SK-N-SH (cell line): ENCODE measurements at regions not wholly inside any gene's neighbourhood (a gene's known extent, or its start where the extent isn't known, plus 50 kb on each side); places are given as distances from the start of the nearest gene placed in this dataset.
A peak's percentile ranks its signal among the peaks of the same experiment; 100 is the strongest.

Experiments used
- CTCF ChIA-PET: fragments of 300-600, 350-600 bp; formaldehyde crosslinking; extraction: SDS; loops from one replicate; lab custom pipeline; 2021; lab: Yijun Ruan, JAX
- POLR2A ChIA-PET: fragments of 350-600 bp; sonication (Branson Sonifier 250); formaldehyde crosslinking; extraction: SDS; loops from one replicate; lab custom pipeline; 2020; ENCODE audit warnings: antibody characterized with exemption, inconsistent platforms; lab: Yijun Ruan, JAX
- DNase-seq: peaks from one replicate; pipeline ENCODE4 v3.0.0; 2012
- H2AFZ ChIP-seq: fragments of 200-600 bp; sonication (generic); 2 replicates; pipeline ENCODE4 v1.8.1; 2016; ENCODE audit warnings: antibody characterized with exemption, mild to moderate bottlenecking, low read depth
- H3F3A ChIP-seq: fragments of 200-600 bp; sonication (generic); replicated peaks from 2 replicates; pipeline ENCODE3; 2016; ENCODE audit warnings: antibody characterized with exemption, mild to moderate bottlenecking; ENCODE audit not compliant: insufficient read depth
- H3K27ac ChIP-seq, 2 experiments: fragments of 200-500 bp in 1 of 2; fragments of 200-600 bp in 1 of 2; sonication (Bioruptor generic) in 1 of 2; sonication (generic), shearing (Covaris generic) in 1 of 2; 2 replicates each; pipeline versions ENCODE4 v1.5.1 to v1.6.1; 2014 to 2016; ENCODE audit warnings: low read depth in 2 of 2, inconsistent platforms in 1 of 2, low read length in 1 of 2, mild to moderate bottlenecking in 1 of 2, mixed read lengths in 1 of 2
- H3K27me3 ChIP-seq: fragments of 200-600 bp; sonication (generic), shearing (Covaris generic); 2 replicates; pipeline ENCODE4 v1.6.1; 2016; ENCODE audit warnings: mixed run types; ENCODE audit not compliant: insufficient read depth
- H3K36me3 ChIP-seq, 2 experiments: fragments of 200-500 bp in 1 of 2; fragments of 200-600 bp in 1 of 2; sonication (Bioruptor generic) in 1 of 2; sonication (generic) in 1 of 2; replicated peaks in 1 of 2; 2 replicates each; pipeline versions ENCODE3 to v1.5.1; 2014 to 2016; ENCODE audit warnings: low read length in 1 of 2, mild to moderate bottlenecking in 1 of 2; ENCODE audit not compliant: insufficient read depth in 2 of 2, control insufficient read depth in 1 of 2
- H3K4me1 ChIP-seq, 2 experiments: fragments of 200-500 bp in 1 of 2; fragments of 200-600 bp in 1 of 2; sonication (Bioruptor generic) in 1 of 2; sonication (generic), shearing (Covaris generic) in 1 of 2; 2 replicates each; pipeline versions ENCODE4 v1.5.1 to v1.6.1; 2014 to 2016; ENCODE audit warnings: low read depth in 1 of 2, low read length in 1 of 2, mixed run types in 1 of 2; ENCODE audit not compliant: insufficient read depth in 2 of 2, control insufficient read depth in 1 of 2
- H3K4me2 ChIP-seq: fragments of 200-600 bp; sonication (generic), shearing (Covaris generic); 2 replicates; pipeline ENCODE4 v1.6.1; 2017; ENCODE audit warnings: mixed run types
- H3K4me3 ChIP-seq, 2 experiments: fragments of 200-500 bp in 1 of 2; fragments of 200-600 bp in 1 of 2; sonication (Bioruptor generic) in 1 of 2; sonication (generic), shearing (Covaris generic) in 1 of 2; 2 replicates each; pipeline versions ENCODE4 v1.5.1 to v1.8.1; 2014 to 2016; ENCODE audit warnings: low read depth in 2 of 2, inconsistent platforms in 1 of 2, low read length in 1 of 2, mild to moderate bottlenecking in 1 of 2, mixed read lengths in 1 of 2, moderate library complexity in 1 of 2
- H3K79me2 ChIP-seq: fragments of 200-600 bp; sonication (generic); 2 replicates; pipeline ENCODE4 v1.8.1; 2017; ENCODE audit warnings: mild to moderate bottlenecking; ENCODE audit not compliant: insufficient read depth
- H3K9ac ChIP-seq: fragments of 200-600 bp; sonication (generic); 2 replicates; pipeline ENCODE4 v1.6.1; 2017; ENCODE audit warnings: mixed run types
- H3K9me2 ChIP-seq: fragments of 200-600 bp; sonication (generic); 2 replicates; pipeline ENCODE4 v1.6.1; 2017; ENCODE audit warnings: mixed run types
- H3K9me3 ChIP-seq: fragments of 200-600 bp; sonication (generic); 2 replicates; pipeline ENCODE4 v1.6.1; 2017; ENCODE audit warnings: mixed run types, mild to moderate bottlenecking, moderate library complexity
- H4K20me1 ChIP-seq: fragments of 200-600 bp; sonication (generic); 2 replicates; pipeline ENCODE4 v1.6.1; 2017; ENCODE audit warnings: mild to moderate bottlenecking, mixed run types; ENCODE audit not compliant: insufficient read depth
- EZH2phosphoT487 ChIP-seq: fragments of 200-600 bp; sonication (generic); IDR thresholded peaks from 2 replicates; pipeline ENCODE4 v1.6.1; 2017; ENCODE audit warnings: low read depth, mixed run types, mild to moderate bottlenecking, antibody characterized with exemption, moderate library complexity, borderline replicate concordance
- FOSL2 ChIP-seq: IDR thresholded peaks from 2 replicates; pipeline ENCODE4 v1.4.0; 2012; ENCODE audit warnings: low read depth, mild to moderate bottlenecking, moderate library complexity, borderline replicate concordance
- FOXJ3 ChIP-seq: sonication (generic); formaldehyde crosslinking; IDR thresholded peaks from 2 replicates; pipeline ENCODE4 v1.5.1; 2020; ENCODE audit warnings: mild to moderate bottlenecking, missing genetic modification reagents
- FOXM1 ChIP-seq: IDR thresholded peaks from 2 replicates; pipeline ENCODE4 v1.4.0; 2012; ENCODE audit warnings: low read depth, mild to moderate bottlenecking
- GATA2 ChIP-seq: sonication (generic); formaldehyde crosslinking; IDR thresholded peaks from 2 replicates; pipeline ENCODE4 v1.5.0; 2020; ENCODE audit warnings: mild to moderate bottlenecking, missing genetic modification reagents
- JUND ChIP-seq: IDR thresholded peaks from 2 replicates; pipeline ENCODE4 v1.4.0; 2012
- MEF2A ChIP-seq: IDR thresholded peaks from 2 replicates; pipeline ENCODE4 v1.4.0; 2012; ENCODE audit warnings: low read depth, borderline replicate concordance
- MXI1 ChIP-seq: IDR thresholded peaks from 2 replicates; pipeline ENCODE4 v1.6.1; 2012; ENCODE audit warnings: mild to moderate bottlenecking, low read depth, low read length, improper control_type of control experiment
- POLR2AphosphoS5 ChIP-seq: IDR thresholded peaks from 2 replicates; pipeline ENCODE4 v1.6.1; 2012; ENCODE audit warnings: low read depth, low read length
- RCOR1 ChIP-seq: fragments of 150-350 bp; IDR thresholded peaks from 2 replicates; pipeline ENCODE4 v1.6.1; 2017; ENCODE audit warnings: antibody characterized with exemption, low read length
- RFX5 ChIP-seq: IDR thresholded peaks from 2 replicates; pipeline ENCODE4 v1.6.1; 2012; ENCODE audit warnings: mild to moderate bottlenecking, improper control_type of control experiment, low read length
- SIN3A ChIP-seq: IDR thresholded peaks from 2 replicates; pipeline ENCODE4 v1.6.1; 2012; ENCODE audit warnings: low read depth, mild to moderate bottlenecking, low read length, moderate library complexity, borderline replicate concordance
- SMC3 ChIP-seq: IDR thresholded peaks from 2 replicates; pipeline ENCODE4 v1.6.1; 2012; ENCODE audit warnings: low read depth, low read length, improper control_type of control experiment
- TAF1 ChIP-seq: IDR thresholded peaks from 2 replicates; pipeline ENCODE4 v1.6.1; 2012; ENCODE audit warnings: low read depth, mild to moderate bottlenecking, low read length, moderate library complexity, borderline replicate concordance
- TCF12 ChIP-seq: IDR thresholded peaks from 2 replicates; pipeline ENCODE4 v1.4.0; 2012
- WGBS: methylation state at CpG from one replicate; pipeline ENCODE4 v1.1.6; 2017; ENCODE audit warnings: low lambda C conversion rate; 5-methylcytosine and 5-hydroxymethylcytosine counted together
- TF ChIP-seq, protein P1 (sequence below): IDR thresholded peaks from 2 replicates; pipeline ENCODE4; 2012
- TF ChIP-seq, protein P2 (sequence below): fragments of 150-350 bp; IDR thresholded peaks from 2 replicates; pipeline ENCODE4 v1.6.1; 2017; ENCODE audit warnings: antibody characterized with exemption, low read length, low read depth, borderline replicate concordance
- TF ChIP-seq, protein P3 (sequence below): IDR thresholded peaks from 2 replicates; pipeline ENCODE4 v1.4.0; 2012; ENCODE audit warnings: low read depth
- TF ChIP-seq, protein P4 (sequence below): fragments of 200-600 bp; sonication (generic); IDR thresholded peaks from 2 replicates; pipeline ENCODE4 v1.6.1; 2017; ENCODE audit warnings: antibody characterized with exemption, mild to moderate bottlenecking, moderate library complexity
- TF ChIP-seq, protein P5 (sequence below): IDR thresholded peaks from 2 replicates; pipeline ENCODE4 v1.4.0; 2012; ENCODE audit warnings: low read depth, borderline replicate concordance

DNA sequence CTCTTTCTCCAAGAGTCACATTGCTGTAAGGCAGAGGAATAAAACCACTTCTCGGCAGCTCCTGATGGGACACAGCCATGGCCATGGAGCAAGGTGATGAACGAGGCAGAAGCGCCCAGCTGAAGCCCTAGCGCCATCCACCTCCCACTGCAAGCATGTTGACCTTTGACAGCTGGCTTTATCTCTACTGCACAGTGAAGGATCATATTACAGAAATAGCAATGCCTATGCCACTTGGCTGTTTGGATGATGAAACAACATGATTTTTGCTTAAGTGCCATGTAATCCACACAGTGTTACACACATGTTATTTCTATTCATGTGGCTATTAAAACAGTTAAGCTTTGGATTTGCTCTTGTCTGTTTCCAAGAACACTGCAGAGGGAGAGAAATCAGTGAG lies 167.7 kb downstream of the VAPA start (continued):
- TF ChIP-seq FOSL2, result no peak

DNA sequence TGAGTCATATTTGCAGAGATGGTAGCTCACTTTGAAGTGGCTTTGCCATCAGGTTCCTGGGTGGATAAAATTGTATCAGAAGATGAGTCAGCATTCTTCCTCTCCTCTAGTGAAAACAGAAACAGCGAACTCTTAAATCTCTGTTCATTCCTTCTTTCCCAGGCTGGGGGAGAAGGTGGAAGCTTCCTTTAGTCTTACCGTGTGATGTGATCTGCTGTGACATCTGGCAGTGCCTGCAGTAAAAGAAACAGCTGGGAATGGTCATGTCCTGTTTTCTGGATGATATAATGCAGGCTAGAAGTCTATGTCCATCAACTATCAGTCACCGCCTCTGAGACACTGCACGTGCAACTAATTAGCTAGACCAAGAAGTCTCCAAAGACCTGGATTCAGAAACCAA lies 171.6 kb downstream of the VAPA start:
- H3K4me3 ChIP-seq, result no peak overlapping the region
- no peaks in the 10 kb centered on the region for H3K79me2 ChIP-seq
- H3K27me3 ChIP-seq, result no peaks in the 10 kb centered on the region
- no peaks in the 10 kb centered on the region for H3F3A ChIP-seq
- no peaks in the 10 kb centered on the region for H3K9me2 ChIP-seq
- H3K36me3 ChIP-seq, result no peaks in the 10 kb centered on the region
- H4K20me1 ChIP-seq, result no peaks in the 10 kb centered on the region
- H2AFZ ChIP-seq, result no peak overlapping the region
- H3K9ac ChIP-seq, result no peak overlapping the region
- ChIA-PET CTCF (no interaction called here), POLR2A (no interaction called here)
- no peak overlapping the region for H3K4me2 ChIP-seq
- H3K4me1 ChIP-seq, result peaks cover 0 to 6% of the 10 kb centered on the region in 2 experiments; a peak in 1 of 4 replicates
- no peaks in the 10 kb centered on the region for H3K9me3 ChIP-seq
- no peak overlapping the region for H3K27ac ChIP-seq
- 48% methylated on average over 3 of the region's 4 CpGs for WGBS
- TF ChIP-seq, protein P1, sequence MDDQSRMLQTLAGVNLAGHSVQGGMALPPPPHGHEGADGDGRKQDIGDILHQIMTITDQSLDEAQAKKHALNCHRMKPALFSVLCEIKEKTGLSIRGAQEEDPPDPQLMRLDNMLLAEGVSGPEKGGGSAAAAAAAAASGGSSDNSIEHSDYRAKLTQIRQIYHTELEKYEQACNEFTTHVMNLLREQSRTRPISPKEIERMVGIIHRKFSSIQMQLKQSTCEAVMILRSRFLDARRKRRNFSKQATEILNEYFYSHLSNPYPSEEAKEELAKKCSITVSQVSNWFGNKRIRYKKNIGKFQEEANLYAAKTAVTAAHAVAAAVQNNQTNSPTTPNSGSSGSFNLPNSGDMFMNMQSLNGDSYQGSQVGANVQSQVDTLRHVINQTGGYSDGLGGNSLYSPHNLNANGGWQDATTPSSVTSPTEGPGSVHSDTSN, result peak; percentile 23; the same call in 1 of the 2 replicates
- TF ChIP-seq MEF2A (no peak), TCF12 (peak; percentile 32; the same call in 1 of the 2 replicates)
- DNase-seq, result peak; percentile 24

DNA sequence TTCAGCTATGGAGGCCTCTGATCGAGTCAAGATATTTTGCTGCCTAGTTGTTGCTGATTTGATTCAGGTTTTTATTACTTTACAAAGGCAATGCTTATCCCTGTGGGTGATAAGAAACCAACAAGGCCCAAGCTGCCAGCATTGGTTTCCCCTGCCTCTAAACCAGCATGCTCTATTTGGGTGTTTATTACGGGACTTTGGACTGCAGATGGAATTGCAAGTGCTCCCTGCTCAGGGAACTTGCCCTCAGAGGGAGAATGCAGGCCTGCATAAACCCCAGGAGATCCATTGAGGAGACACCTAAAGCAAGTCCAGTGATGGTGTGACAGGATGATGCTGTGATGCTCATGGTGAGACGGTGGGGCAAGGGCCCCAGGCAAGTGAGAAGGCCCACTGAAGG lies 172.1 kb downstream of the VAPA start:
- Histone ChIP-seq H3K4me3 (no peak overlapping the region), H3K9ac (no peak overlapping the region), H3K4me1 (peaks cover 0 to 6% of the 10 kb centered on the region in 2 experiments; a peak in 1 of 4 replicates), H3F3A (no peaks in the 10 kb centered on the region), H3K79me2 (no peaks in the 10 kb centered on the region), H3K9me2 (no peaks in the 10 kb centered on the region), H3K9me3 (no peaks in the 10 kb centered on the region), H3K4me2 (no peak overlapping the region), H3K36me3 (no peaks in the 10 kb centered on the region), H2AFZ (no peak overlapping the region), H4K20me1 (no peaks in the 10 kb centered on the region), H3K27ac (no peak overlapping the region), H3K27me3 (no peaks in the 10 kb centered on the region; the same call in 1 of the 2 replicates)
- TF ChIP-seq SMC3 (no peak), TAF1 (no peak), FOSL2 (no peak), TCF12 (no peak), RCOR1 (no peak), POLR2AphosphoS5 (no peak), FOXM1 (no peak), JUND (no peak), FOXJ3 (CRISPR knock-in tag) (no peak), MXI1 (no peak), GATA2 (no peak), EZH2phosphoT487 (no peak), SIN3A (no peak), RFX5 (no peak)
- TF ChIP-seq, protein P2, sequence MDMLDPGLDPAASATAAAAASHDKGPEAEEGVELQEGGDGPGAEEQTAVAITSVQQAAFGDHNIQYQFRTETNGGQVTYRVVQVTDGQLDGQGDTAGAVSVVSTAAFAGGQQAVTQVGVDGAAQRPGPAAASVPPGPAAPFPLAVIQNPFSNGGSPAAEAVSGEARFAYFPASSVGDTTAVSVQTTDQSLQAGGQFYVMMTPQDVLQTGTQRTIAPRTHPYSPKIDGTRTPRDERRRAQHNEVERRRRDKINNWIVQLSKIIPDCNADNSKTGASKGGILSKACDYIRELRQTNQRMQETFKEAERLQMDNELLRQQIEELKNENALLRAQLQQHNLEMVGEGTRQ, result no peak
- TF ChIP-seq, protein P3, sequence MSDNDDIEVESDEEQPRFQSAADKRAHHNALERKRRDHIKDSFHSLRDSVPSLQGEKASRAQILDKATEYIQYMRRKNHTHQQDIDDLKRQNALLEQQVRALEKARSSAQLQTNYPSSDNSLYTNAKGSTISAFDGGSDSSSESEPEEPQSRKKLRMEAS, result no peak
- TF ChIP-seq, protein P1, result no peak
- TF ChIP-seq, protein P4, sequence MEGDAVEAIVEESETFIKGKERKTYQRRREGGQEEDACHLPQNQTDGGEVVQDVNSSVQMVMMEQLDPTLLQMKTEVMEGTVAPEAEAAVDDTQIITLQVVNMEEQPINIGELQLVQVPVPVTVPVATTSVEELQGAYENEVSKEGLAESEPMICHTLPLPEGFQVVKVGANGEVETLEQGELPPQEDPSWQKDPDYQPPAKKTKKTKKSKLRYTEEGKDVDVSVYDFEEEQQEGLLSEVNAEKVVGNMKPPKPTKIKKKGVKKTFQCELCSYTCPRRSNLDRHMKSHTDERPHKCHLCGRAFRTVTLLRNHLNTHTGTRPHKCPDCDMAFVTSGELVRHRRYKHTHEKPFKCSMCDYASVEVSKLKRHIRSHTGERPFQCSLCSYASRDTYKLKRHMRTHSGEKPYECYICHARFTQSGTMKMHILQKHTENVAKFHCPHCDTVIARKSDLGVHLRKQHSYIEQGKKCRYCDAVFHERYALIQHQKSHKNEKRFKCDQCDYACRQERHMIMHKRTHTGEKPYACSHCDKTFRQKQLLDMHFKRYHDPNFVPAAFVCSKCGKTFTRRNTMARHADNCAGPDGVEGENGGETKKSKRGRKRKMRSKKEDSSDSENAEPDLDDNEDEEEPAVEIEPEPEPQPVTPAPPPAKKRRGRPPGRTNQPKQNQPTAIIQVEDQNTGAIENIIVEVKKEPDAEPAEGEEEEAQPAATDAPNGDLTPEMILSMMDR, result no peak
- TF ChIP-seq, protein P5, sequence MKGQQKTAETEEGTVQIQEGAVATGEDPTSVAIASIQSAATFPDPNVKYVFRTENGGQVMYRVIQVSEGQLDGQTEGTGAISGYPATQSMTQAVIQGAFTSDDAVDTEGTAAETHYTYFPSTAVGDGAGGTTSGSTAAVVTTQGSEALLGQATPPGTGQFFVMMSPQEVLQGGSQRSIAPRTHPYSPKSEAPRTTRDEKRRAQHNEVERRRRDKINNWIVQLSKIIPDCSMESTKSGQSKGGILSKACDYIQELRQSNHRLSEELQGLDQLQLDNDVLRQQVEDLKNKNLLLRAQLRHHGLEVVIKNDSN, result no peak
- DNase-seq, result no peak
- ChIA-PET CTCF (no interaction called here), POLR2A (no interaction called here)
- 15% methylated on average over 3 of the region's 3 CpGs for WGBS
